ENCODE measurements at regions not wholly inside any gene's neighbourhood (a gene's known extent, or its start where the extent isn't known, plus 50 kb on each side); places are given as distances from the start of the nearest gene placed in this dataset.

GRCh38 chr10:118473305-118473960 lies 122.0 kb downstream of the PRLHR start:
- Histone ChIP-seq H3K27me3 (ENCODE audit: insufficient read depth, low read depth, severe bottlenecking) (peaks cover 44% of the 10 kb centered on the region), H3K4me3 (ENCODE audit: low read depth, low read length) (no peak overlapping the region), H3K9me3 (ENCODE audit: severe bottlenecking) (no peaks in the 10 kb centered on the region), H3K27ac (no peak overlapping the region), H3K36me3 (no peaks in the 10 kb centered on the region)
- TF ChIP-seq CTCF (IDR thresholded peaks at IDR 0.05; ENCODE audit: low read depth, low read length), result no peak
- DNase-seq, result no peak

DNA sequence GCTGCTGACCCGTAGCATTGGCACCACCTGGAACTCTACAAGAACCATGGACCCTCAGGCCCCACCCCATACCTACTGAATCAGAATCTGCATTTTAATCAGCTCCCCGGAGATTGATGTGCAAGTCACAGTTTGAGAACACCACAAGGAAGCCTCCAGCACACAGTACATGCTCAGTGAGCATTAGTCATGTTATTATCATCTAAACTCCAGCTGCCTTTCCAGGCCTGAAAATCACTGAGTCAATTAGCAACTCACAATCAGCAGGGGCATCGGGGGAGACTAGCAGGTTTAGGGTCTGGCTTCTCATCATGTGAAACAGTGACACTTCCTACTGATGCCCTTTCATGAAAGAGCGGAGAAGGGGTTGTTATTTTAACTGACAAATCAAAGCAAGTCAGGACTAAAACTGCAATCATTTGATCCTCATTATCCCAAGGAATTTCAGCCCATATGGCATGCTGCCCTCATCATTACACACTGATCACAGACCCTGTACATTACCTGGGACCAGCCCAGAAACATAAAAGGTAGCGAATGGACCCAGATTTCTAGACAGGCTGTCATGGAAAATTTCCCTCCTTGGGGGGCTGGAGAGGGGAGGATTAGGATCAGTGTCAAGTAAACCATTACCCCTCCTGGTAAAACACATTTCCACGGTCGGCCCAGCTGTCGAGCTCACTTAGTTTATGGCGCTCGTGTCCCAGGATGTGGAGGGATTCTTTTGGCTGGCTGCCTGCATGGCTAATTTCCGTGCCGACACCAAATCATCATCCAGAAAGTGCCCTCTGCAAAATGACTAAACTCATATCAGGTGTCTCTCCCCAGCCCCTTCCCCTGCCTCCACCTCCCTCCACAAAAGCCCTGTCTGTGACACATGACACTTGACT lies 122.8 kb downstream of the PRLHR start:
- Histone ChIP-seq H3K36me3 (no peaks in the 10 kb centered on the region), H3K9me3 (ENCODE audit: severe bottlenecking) (no peaks in the 10 kb centered on the region), H3K27me3 (ENCODE audit: insufficient read depth, low read depth, severe bottlenecking) (peaks cover 44% of the 10 kb centered on the region), H3K27ac (no peak overlapping the region), H3K4me3 (ENCODE audit: low read depth, low read length) (no peak overlapping the region)
- no peak for DNase-seq
- no peak for TF ChIP-seq CTCF (IDR thresholded peaks at IDR 0.05; ENCODE audit: low read depth, low read length)

DNA sequence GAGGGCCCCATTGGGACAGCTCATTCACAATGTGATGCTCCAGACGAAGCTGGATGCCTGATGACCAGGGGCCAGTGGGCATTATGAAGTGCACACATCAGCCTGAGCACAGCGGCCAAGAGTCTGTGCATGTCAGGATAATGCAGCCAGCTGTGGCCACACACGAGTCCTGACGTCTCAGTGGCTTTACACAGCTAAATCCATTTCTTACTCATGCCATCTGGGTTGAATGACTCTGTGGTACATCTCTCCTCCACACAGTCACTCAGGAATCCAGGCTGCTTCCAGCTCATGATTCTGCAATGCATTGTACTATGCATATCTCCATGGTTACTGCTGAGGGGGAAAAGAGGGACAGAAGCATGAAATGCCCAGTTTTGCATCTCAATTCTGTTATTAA lies 123.6 kb downstream of the PRLHR start:
- DNase-seq, result no peak
- H3K27me3 ChIP-seq (ENCODE audit: insufficient read depth, low read depth, severe bottlenecking), result peaks cover 50% of the 10 kb centered on the region

DNA sequence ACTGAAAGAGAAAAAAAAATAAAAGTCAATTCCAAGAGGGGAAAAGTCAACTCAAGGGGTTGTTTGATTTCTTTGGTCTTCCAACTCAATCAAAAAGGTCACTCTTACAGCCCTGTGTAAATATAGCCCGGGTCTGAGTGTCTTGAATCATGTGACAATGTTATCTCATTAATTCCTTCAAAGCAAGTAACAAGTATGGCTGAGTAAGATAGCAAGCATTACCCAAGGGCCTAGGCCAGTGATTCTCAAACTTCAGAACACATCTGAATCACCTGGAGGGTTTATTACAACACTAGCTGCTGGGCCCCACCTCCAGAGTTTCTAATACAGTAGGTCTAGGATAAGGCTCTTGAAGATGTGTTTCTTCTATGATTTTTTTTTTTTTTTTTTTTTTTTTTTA lies 125.0 kb downstream of the PRLHR start:
- DNase-seq, result no peak
- Histone ChIP-seq H3K4me3 (ENCODE audit: low read depth, low read length) (no peak overlapping the region), H3K36me3 (no peaks in the 10 kb centered on the region), H3K27me3 (ENCODE audit: insufficient read depth, low read depth, severe bottlenecking) (peaks cover 64% of the 10 kb centered on the region), H3K9me3 (ENCODE audit: severe bottlenecking) (no peaks in the 10 kb centered on the region), H3K27ac (no peak overlapping the region)
- no peak for TF ChIP-seq CTCF (IDR thresholded peaks at IDR 0.05; ENCODE audit: low read depth, low read length)

More for the DNA sequence above, 123.6 kb downstream of the PRLHR start:
- H3K9me3 ChIP-seq (ENCODE audit: severe bottlenecking), result no peaks in the 10 kb centered on the region
- H3K36me3 ChIP-seq, result no peaks in the 10 kb centered on the region
- no peak overlapping the region for H3K4me3 ChIP-seq (ENCODE audit: low read depth, low read length)
- H3K27ac ChIP-seq, result no peak overlapping the region
- no peak for TF ChIP-seq CTCF (IDR thresholded peaks at IDR 0.05; ENCODE audit: low read depth, low read length)

DNA sequence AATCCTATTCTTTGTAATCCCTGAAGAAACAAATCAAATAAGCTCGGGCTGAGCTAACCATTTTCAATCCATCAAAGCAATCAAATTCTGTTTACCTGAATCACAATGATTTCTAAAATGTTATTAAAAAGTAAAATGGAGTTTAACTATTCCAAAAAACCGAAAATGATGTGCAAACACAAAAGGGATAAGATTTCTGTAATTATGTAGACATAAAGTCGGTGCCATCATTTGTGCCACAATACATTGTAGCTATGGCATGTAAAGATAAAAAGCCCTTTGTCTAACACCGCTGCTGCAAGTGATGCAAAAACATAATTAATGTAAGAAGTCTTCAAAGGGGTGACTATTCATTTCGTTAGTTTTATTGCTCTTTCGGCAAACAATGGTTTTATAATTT lies 125.1 kb upstream of the FAM204A start:
- TF ChIP-seq CTCF (IDR thresholded peaks at IDR 0.05; ENCODE audit: low read depth, low read length), result no peak
- DNase-seq, result no peak

More for the DNA sequence above, 125.1 kb upstream of the FAM204A start:
- Histone ChIP-seq H3K9me3 (ENCODE audit: severe bottlenecking) (no peaks in the 10 kb centered on the region), H3K27ac (no peak overlapping the region), H3K4me3 (ENCODE audit: low read depth, low read length) (no peak overlapping the region), H3K36me3 (no peaks in the 10 kb centered on the region), H3K27me3 (ENCODE audit: insufficient read depth, low read depth, severe bottlenecking) (peaks cover 82% of the 10 kb centered on the region)
